Smooth muscle cell (in vitro differentiated cells): ENCODE measurements at regions not wholly inside any gene's neighbourhood (a gene's known extent, or its start where the extent isn't known, plus 50 kb on each side); places are given as distances from the start of the nearest gene placed in this dataset.

Experiments used
- DNase-seq: peaks from one replicate; lab custom pipeline; 2025; ENCODE audit not compliant: unreplicated experiment; lab: John Stamatoyannopoulos, UW
- H2AFZ ChIP-seq: fragments of 200-600 bp; sonication (generic); 2 replicates; pipeline ENCODE4 v1.6.0; 2016; ENCODE audit warnings: antibody characterized with exemption, low read depth, mild to moderate bottlenecking
- H3F3A ChIP-seq: fragments of 200-600 bp; sonication (generic); 2 replicates; pipeline ENCODE4 v1.6.0; 2017; ENCODE audit warnings: antibody characterized with exemption, low read depth
- H3K27ac ChIP-seq: fragments of 200-600 bp; sonication (generic); 2 replicates; pipeline ENCODE4 v1.5.1; 2016; ENCODE audit warnings: low read depth, mild to moderate bottlenecking
- H3K27me3 ChIP-seq: fragments of 200-600 bp; sonication (generic); 2 replicates; pipeline ENCODE4 v1.6.1; 2016; ENCODE audit warnings: low read depth, mild to moderate bottlenecking
- H3K36me3 ChIP-seq: fragments of 200-600 bp; sonication (generic); 2 replicates; pipeline ENCODE4 v1.5.1; 2016; ENCODE audit warnings: low read depth
- H3K4me1 ChIP-seq: fragments of 200-600 bp; sonication (generic); 2 replicates; pipeline ENCODE4 v1.5.1; 2016; ENCODE audit warnings: low read depth
- H3K4me2 ChIP-seq: fragments of 200-600 bp; sonication (generic); 2 replicates; pipeline ENCODE4 v1.6.0; 2016; ENCODE audit warnings: mild to moderate bottlenecking
- H3K4me3 ChIP-seq: fragments of 200-600 bp; sonication (generic); 2 replicates; pipeline ENCODE4 v1.5.1; 2016; ENCODE audit warnings: mild to moderate bottlenecking
- H3K79me2 ChIP-seq: fragments of 200-600 bp; sonication (generic); 2 replicates; pipeline ENCODE4 v1.6.0; 2016; ENCODE audit warnings: low read depth, mild to moderate bottlenecking
- H3K9ac ChIP-seq: fragments of 200-600 bp; sonication (generic); 2 replicates; pipeline ENCODE4 v1.6.0; 2016; ENCODE audit warnings: low read depth
- H3K9me3 ChIP-seq: fragments of 200-600 bp; sonication (generic); replicated peaks from 2 replicates; pipeline ENCODE4 v1.5.1; 2016; ENCODE audit warnings: low read depth
- H4K20me1 ChIP-seq: fragments of 200-600 bp; sonication (generic); 2 replicates; pipeline ENCODE4 v1.6.0; 2016; ENCODE audit warnings: low read depth
- CTCF ChIP-seq: fragments of 200-600 bp; sonication (generic); IDR thresholded peaks from 2 replicates; pipeline ENCODE4 v1.5.1; 2017; ENCODE audit warnings: borderline replicate concordance, mild to moderate bottlenecking, antibody characterized with exemption; ENCODE audit not compliant: insufficient read depth, poor library complexity, severe bottlenecking
- WGBS: methylation state at CpG from one replicate; pipeline ENCODE4 v1.1.7; 2016; ENCODE audit warnings: low lambda C conversion rate; 5-methylcytosine and 5-hydroxymethylcytosine counted together

GRCh38 chr7:49127359-49127913 is 203.1 kb downstream of the CDC14C start:
- DNase-seq, result no peak
- no peak for TF ChIP-seq CTCF
- no peaks in the 10 kb centered on the region for H4K20me1 ChIP-seq
- no peaks in the 10 kb centered on the region for H3K27me3 ChIP-seq
- WGBS, result 65% methylated on average over 5 of the region's 5 CpGs
- H3K4me2 ChIP-seq, result no peak overlapping the region
- no peak overlapping the region for H3K27ac ChIP-seq
- H3K9ac ChIP-seq, result no peak overlapping the region
- no peak overlapping the region for H3K4me3 ChIP-seq
- H3K9me3 ChIP-seq, result no peaks in the 10 kb centered on the region
- no peaks in the 10 kb centered on the region for H3K79me2 ChIP-seq
- H3K36me3 ChIP-seq, result no peaks in the 10 kb centered on the region
- no peaks in the 10 kb centered on the region for H3F3A ChIP-seq
- H2AFZ ChIP-seq, result no peak overlapping the region
- no peaks in the 10 kb centered on the region for H3K4me1 ChIP-seq

- Histone ChIP-seq H3K27ac (no peak overlapping the region), H2AFZ (no peak overlapping the region), H3K79me2 (no peaks in the 10 kb centered on the region), H3K27me3 (no peaks in the 10 kb centered on the region), H4K20me1 (no peaks in the 10 kb centered on the region), H3K36me3 (no peaks in the 10 kb centered on the region), H3K4me2 (no peak overlapping the region), H3K4me1 (peaks cover 9% of the 10 kb centered on the region), H3F3A (no peaks in the 10 kb centered on the region), H3K9ac (no peak overlapping the region), H3K9me3 (no peaks in the 10 kb centered on the region), H3K4me3 (no peak overlapping the region)
- no peak for DNase-seq
- 80% methylated on average over 1 of the region's 1 CpG for WGBS
- TF ChIP-seq CTCF, result no peak
Measured at GRCh38 chr7:49137978-49138377, 213.6 kb downstream of the CDC14C start.

GRCh38 chr7:49150486-49150885 is 226.1 kb downstream of the CDC14C start:
- no peaks in the 10 kb centered on the region for H3K27me3 ChIP-seq
- H3K36me3 ChIP-seq, result no peaks in the 10 kb centered on the region
- no peak overlapping the region for H3K4me3 ChIP-seq
- no peak overlapping the region for H3K9ac ChIP-seq
- H3F3A ChIP-seq, result no peaks in the 10 kb centered on the region
- no peak for DNase-seq
- no peaks in the 10 kb centered on the region for H3K79me2 ChIP-seq
- no peaks in the 10 kb centered on the region for H4K20me1 ChIP-seq
- H2AFZ ChIP-seq, result no peak overlapping the region
- TF ChIP-seq CTCF, result no peak
- H3K27ac ChIP-seq, result no peak overlapping the region
- H3K4me2 ChIP-seq, result no peak overlapping the region
- WGBS, result 91% methylated on average over 3 of the region's 3 CpGs
- H3K9me3 ChIP-seq, result no peaks in the 10 kb centered on the region
- H3K4me1 ChIP-seq, result no peaks in the 10 kb centered on the region

GRCh38 chr7:49151146-49151545 is 226.8 kb downstream of the CDC14C start:
- Histone ChIP-seq H3K9ac (no peak overlapping the region), H3F3A (no peaks in the 10 kb centered on the region)
- 90% methylated on average over 3 of the region's 3 CpGs for WGBS

More at GRCh38 chr7:49151146-49151545, 226.8 kb downstream of the CDC14C start:
- Histone ChIP-seq H3K27me3 (no peaks in the 10 kb centered on the region), H3K4me1 (no peaks in the 10 kb centered on the region), H3K27ac (no peak overlapping the region), H3K79me2 (no peaks in the 10 kb centered on the region), H3K4me3 (no peak overlapping the region), H4K20me1 (no peaks in the 10 kb centered on the region), H2AFZ (no peak overlapping the region), H3K4me2 (no peak overlapping the region), H3K9me3 (no peaks in the 10 kb centered on the region), H3K36me3 (no peaks in the 10 kb centered on the region)
- no peak for TF ChIP-seq CTCF
- no peak for DNase-seq
